HG03159 (cell line): ENCODE measurements at regions not wholly inside any gene's neighbourhood (a gene's known extent, or its start where the extent isn't known, plus 50 kb on each side); places are given as distances from the start of the nearest gene placed in this dataset.

Experiments used
- ATAC-seq: cut with Tn5 transposase; IDR thresholded peaks from one replicate; pipeline ENCODE4 v1.9.1; 2021; ENCODE audit warnings: mild to moderate bottlenecking, moderate library complexity; ENCODE audit not compliant: unreplicated experiment

DNA sequence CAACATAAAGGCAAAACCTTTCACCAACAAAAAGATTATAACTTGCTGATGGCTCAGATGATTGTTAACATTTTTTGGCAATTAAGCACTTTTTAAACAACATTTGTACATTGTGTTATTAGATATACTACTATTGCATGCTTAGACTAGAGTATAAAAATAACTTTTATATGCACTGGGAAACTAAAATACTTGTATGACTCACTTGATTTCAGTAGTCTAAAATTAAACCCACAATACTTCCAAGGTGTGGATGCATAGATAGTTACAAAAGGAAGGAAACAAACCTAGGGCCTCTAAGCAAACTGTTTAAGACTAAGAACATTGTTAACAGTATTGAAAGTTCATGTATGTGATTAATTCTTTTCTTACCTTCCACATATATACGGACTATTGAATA lies 1521.5 kb downstream of the OTOL1 start:
- ATAC-seq, result no peak

DNA sequence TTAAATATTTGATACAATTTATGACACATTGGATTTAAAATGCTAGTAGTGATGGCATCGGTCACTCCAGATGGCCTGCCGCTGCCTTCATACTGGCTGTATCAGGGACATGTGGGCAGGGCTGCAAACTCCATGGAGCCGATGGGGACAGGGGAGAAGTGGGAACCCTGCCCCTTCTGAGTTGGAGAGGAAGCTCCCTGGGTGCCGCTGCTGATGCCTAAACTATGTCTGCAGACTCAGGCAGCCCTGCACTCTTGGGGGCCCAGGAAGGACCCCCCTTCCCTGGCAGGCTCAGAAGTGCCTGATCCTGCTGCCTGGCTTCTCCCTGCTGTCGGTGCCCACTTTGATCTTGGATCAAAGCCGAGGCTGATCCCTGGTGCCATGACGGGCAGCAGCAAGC lies 1522.1 kb downstream of the OTOL1 start:
- ATAC-seq, result no peak

DNA sequence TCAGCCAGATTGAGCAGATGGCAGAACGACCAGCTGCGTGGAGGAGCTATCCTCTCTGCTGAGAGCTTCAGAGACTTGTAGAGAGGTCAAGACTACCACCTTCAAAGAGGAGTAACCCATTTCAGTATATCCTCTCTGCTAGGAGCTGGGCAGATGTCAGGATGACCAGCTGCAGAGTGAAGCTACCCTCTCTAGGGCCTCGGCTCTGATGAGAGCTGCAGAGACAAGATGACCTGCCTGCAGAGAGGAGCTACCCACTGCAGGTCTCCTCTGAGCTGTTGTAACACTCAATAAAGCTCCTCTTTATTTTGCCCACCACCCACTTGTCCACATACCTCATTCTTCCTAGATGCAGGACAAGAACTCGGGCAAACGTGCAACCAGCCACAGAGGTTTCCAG lies 1522.7 kb downstream of the OTOL1 start:
- no peak for ATAC-seq

DNA sequence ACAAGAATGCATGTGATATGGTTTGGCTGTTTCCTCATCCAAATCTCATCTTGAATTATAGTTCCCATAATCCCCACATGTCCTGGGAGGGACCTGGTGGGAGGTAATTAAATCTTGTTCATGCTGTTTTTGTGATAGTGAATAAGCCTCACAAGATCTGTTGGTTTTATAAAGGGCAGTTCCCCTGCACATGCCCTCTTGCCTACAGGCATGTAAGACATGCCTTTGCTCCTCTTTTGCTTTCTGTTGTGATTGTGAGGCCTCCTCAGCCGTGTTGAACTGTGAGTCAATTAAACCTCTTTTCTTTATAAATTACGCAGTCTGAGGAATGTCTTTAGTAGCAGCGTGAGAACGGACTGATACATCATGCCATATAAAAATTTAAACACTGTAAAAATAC lies 1537.0 kb downstream of the OTOL1 start:
- ATAC-seq, result no peak

DNA sequence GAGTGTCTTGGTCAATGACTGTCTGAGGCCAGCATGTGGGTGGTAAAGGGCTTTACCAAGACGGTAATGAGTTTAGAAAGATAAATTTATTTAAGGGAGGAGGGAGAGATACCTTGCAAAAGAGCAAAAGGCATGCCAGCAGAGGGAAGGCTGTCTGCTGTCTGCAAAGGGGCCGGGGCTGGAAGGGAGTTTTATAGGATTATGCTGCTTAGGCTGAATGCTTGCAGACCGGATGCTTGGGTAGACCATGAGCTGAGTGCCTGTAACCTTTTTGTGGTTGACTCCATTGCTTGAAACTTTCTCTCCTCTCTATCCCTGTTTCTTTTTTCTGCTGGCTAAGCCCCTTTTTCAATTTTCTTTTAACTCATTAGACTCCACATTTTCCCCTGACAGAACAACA lies 1543.0 kb downstream of the OTOL1 start:
- ATAC-seq, result no peak

DNA sequence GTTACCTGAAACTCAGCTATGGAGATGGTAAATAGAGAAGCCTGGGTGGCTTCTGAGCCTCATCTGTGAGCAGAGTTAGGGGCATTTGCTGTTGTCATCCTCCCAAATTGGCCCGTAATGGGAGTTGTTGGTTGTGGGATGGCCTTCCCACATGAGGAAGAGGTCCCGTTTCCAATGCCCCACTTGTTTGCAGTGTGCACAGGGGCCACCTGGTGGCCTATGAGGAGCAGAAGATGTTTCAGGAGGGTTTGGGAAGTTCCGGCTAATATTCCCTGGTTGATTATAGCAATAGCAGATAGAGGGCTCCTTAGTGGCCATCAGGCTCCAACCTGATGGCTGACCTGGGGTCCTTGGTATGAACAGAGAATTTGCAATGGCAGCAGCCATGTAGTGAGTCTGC lies 1546.5 kb downstream of the OTOL1 start:
- ATAC-seq, result no peak

DNA sequence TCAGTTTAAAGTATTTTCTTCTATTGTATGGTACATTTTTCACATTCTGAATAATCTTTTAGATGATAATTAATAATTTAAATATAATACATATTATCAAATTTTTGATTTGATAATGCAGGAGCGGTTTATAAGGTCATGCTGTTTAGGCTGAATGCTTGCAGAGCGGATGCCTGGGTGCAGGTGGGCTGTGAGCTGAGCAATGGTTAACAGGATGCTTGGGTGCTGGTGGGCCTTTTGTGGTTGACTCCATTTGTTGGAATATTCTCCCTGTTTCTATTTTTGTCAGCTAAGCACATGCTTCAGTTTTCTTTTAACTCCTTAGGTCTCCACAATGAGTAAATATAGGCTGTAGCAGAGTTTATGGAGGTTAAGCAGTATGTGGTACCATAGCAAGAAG lies 1549.3 kb downstream of the OTOL1 start:
- no peak for ATAC-seq

DNA sequence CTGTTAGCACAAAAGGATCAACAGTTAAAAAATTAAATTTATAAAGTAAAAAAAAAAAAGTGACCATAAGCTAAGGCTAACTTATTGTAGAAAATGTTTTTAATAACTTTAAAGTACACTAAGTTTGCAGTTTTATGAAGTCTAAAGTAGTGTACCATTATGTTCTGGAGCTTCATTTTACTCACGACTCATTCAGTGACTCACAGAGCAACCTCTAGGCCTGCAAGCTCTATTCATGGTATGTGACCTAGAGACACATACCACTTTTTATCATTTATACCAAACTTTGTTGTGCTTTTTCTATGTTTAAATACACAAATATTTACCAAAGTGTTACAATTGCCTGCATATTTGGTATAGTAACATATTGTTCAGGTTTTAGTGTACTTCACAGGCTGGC lies 1552.3 kb downstream of the OTOL1 start:
- ATAC-seq, result no peak

DNA sequence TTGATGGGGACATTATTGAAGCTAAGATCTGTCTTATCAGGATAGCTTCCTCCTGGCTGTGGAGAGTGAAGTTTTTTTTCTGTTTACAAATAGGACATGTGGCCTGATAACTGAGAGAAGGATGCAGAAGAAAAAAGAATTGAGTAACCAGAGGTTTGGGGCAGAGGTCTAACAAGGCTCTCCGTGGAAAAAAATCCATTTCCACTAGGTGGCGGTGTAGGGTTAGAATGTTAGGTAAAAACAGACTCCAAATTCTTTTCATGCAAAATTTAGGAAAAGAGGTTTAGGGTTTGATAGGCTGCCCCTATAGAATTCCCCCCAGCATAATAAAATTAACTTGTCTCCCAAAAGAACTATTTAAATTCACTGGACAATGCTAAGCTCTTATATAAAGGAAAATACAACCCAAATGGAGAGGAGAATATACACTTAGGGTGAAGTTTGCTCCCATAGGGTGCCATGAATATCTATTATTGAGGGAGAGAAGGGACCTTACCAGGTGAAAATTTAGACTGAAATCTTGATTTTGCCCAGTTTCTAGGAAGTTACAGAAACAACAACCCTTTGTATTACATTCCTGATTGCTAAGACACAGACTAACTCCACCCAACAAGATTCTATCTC lies 1560.4 kb downstream of the OTOL1 start:
- ATAC-seq, result no peak

DNA sequence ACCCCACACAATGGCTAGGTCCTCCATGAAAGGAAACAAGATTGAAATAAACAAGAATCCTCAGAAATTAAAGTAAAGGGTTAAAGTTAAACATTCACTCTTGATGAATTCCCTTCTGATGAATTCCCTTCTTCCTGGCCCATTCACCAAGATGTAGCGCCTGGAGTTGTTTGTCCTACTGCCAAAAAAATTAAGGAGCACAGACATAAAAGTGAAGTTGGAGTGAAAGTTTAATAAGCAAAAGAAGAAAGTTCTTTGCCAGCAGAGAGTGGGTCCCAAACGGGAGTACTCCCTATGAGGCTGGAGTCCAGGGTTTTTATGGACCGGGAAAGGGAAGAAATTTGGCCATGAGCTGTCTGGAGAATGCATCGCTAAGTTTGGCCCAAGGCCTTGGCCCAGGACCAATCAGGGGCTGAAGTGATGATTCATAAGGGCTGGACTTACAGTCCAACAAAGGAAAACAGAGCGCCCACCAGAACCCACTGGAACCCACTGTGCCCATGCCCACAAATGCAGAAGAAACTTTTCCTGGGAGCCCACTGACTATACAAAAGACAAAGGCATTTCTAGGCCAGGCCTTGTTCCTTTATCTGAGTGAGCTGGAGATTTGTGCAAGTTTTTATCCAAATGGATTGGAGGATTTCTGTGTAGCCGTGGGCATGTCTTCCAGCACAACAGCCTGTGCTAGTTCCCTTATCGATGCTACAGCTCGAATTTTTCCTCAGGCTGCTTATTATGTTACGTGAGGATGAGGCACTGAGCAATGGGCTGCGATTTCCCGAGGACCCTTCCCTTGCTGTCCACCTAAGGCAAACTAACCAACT lies 1561.6 kb downstream of the OTOL1 start:
- ATAC-seq, result no peak

DNA sequence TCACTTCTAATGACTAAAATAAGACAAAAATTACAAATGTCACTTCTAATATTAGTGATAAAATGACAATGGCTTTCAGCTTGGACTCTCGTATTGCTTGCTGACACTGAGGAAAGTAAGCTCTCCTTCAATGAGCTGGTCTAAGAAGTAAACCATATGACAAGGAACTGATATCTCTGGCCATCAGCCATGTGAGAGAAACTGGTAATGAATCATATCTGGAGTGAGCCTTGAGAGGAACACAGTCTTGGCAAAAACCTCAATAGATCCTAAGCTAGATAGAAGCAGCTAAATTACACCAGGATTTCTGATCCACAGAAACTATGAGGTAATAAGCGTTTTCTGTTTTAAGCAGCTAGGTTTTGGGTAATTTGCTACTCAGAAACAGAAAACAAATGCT lies 1575.1 kb downstream of the OTOL1 start:
- no peak for ATAC-seq
